Activated CD4-positive, alpha-beta T cell treated with anti-CD3 and anti-CD28 coated beads, Interleukin-2, amount 50 U/mL, for 48 hours (primary cell): ENCODE measurements at regions not wholly inside any gene's neighbourhood (a gene's known extent, or its start where the extent isn't known, plus 50 kb on each side); places are given as distances from the start of the nearest gene placed in this dataset.
"Not testable (repeated sequence)": the region's sequence is repeated elsewhere in the genome, so short reads cannot be mapped to it uniquely, and the experiment has no call there.

Experiments
- DNase-seq, 2 experiments: peaks; one replicate each; pipeline ENCODE4 v3.0.0-alpha.2; 2020

DNA sequence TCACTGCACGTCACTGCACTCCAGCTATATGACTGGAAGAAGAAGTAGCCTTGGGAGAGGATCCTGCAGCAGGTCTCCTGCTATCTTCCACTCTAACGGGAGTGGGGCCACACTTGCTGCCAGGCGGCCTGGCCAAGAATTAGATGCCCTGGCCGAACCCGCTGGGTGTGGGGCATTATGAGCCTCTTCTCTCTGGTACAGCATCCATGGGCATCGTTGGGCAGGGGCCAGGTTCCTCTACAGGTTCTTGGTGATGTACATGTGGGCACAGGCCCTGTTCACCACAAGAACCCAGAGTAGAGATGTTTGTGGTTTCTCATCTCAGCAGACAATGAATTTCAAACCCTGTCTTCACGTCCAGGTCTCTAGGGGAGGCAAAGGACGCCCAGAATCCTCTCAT is 370.5 kb downstream of the NPHP4 start:
- DNase-seq, result no peak

DNA sequence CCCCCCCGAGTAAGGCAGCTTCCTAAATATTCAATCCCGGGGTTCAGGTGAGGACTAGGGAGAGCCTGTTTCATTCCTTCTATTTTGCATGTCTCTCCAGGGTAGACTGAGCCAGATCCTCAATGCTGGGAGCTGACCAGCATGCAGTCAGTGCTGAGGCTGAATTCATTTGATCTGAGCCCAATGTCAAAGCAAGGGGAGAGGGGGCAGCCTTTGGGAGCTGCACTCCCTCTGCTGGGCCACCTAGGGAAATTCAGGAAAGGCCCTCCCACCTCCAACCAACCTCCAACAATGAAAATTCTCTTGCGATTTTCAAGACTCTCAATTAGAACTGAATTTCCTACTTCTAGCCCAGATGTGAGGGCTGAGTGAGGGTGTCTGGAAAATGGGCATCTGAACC is 371.2 kb downstream of the NPHP4 start:
- DNase-seq, result no peak

DNA sequence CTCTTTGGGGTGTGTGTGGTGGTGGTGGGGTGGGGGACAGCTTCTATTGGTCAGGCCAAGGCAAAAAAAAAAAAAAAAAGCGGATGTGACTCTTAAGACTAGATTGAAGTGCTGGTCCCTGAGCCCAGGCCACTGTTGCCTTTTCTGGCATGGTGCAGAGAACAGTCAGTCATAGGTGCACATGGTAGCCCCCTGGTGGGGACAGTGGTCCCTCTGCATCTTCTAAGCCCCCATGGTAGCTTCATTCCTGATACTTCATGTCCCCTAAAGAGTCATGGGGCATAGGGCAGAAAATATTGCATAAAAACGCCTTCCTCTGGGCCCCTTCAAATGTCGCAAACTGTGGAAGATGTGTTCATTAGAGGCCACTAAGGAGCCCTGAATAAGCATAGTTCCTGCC is 371.8 kb downstream of the NPHP4 start:
- no peak for DNase-seq

DNA sequence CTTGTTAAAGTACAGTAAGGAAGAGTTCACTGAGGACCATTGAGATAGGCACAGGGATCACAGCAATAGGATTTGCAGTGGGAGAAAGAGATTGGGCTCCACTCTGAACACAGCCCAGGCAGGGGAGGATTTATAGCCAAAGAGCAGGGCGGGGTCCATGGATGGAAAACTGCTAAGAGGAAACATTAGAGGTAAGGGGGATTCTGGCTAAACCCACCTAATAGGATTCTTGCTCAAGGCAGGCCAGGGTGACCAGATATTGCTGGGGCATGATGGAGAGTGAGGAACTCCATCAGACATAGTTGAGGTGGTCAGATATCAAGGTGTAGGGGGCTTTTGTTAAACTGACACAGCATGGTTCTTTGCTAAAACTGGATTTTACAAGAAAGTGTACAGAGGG is 372.8 kb downstream of the NPHP4 start:
- DNase-seq, result no peak

DNA sequence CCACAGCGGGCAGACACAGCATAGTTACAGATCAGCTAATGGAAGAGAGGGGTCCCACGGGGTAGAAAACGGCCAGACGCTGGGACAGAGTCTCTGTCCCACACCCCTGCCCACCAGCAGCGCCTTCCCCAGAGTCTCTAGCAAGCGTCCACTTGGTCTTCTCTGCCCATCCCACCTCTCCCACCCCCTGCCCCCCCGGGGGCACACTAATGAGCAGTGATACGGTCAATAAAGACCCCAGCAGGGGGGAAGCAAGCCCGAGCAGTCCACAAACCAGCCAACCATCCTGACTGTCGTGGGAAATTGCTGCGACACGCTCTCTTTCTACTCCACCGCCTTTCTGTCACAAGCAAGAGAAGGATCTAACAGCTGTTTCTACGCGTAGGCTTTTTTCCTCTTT is 374.7 kb downstream of the NPHP4 start:
- DNase-seq, result no peak

DNA sequence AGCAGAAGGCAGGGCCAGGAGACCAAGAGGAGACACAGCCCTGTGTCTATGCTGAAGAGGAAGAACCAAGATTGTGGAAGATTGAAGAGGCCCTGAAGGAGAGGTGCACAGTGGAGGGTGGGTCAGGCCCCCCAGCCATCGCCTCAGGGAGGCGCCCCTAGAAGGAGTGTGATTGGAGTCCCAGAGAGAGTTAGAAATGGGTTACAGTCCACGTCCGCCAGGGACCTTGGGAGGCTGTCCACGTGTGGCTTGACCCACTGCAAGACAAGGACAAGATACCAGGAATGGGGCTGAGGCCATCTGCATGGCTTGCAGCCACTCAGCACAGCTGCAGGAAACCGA is 375.1 kb downstream of the NPHP4 start:
- DNase-seq, result no peak

DNA sequence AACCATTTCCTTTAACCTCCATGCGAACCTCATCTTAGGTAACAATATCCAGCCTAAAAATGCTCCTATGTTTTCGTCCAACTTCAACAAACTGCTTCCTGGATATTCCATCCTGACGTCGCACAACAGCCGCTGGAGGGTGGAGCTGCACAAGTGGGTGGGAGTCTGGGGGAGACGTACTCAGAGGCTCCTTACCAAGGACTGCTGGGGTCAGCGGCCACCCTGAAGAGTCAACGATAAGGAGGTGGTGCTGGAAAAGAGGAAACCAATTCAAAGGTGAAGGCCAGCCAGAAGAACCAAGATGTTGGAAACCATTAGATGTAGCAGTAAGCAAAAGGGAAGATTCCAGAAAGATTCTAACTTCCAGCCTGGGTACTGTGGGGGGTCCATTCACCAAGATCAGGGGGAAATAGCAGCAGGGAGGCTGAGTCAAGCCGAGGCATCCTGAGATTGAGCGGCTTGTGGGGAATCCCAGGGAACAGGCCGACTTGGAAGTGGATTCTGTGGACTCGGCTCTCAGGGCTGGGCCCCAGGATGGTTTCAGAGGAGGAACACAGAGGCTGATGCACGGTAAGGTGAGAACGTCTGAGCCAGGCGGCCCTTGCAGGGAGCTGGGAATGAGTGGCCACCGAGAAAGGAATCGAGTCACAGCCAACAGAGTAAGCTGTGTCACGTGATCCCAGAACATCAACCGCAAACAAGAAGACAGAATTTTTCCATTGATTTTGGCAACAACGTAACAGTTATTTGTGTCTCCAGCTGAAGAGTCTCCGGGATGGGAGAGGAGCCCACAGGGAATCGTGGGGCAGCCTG is 375.7 kb downstream of the NPHP4 start:
- DNase-seq, result no peak

DNA sequence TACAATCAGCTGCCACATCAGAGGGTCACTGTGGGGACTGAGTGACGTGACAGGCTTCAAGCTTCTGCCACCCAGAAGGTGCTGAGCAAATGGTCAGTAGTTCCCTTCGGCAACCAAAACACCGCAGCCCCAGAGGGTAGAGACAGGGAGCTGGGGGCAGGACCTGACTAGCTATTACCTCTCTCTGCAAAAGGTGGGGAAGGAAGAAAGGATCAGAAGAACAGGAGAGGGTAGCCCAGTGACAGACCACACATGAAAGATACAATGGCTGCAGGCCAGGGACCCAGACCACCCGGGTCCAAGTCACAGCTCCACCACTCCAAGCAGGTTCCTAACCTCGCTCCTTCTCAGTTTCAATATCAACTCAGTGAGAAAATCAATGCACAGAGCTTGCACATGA is 377.1 kb downstream of the NPHP4 start:
- no peak for DNase-seq

DNA sequence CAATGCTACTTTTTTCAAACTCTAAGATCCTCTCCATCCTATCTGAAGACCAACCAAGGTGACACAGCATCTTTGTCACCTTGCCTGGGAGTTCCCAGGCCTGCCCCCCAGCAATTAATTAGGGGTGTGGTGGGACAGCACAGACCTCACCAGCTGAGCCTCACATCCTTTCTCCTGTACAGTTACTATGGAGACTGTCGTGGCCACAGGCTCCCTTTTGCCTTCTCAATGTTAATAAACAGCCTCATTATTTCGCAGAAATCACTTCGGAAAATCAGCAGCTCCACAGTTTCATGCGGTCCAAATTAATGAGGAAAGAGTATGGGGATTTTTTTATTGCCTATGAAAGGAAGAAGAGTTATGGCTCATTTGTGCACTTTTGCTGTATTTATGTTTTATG is 378.3 kb downstream of the NPHP4 start:
- no peak for DNase-seq

DNA sequence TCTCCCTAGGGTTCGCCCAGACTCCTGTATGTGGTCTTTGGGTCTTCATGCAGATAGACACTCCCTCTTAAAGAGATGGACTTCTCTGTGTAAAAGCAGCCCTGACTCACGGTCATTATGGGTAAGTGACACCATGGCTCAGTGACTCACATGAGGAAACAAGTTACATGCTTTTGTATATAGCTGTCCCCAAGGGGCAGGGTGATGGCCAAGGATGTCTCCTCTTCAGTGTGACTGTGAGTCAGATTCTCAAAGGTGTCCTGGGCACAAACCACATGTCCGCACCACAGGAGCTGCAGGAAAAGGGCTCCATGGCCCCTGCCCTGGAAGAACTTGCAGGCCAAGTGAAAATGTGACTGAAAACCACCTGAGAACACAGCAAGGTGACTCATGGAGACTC is 380.4 kb downstream of the NPHP4 start:
- DNase-seq, result no peak

DNA sequence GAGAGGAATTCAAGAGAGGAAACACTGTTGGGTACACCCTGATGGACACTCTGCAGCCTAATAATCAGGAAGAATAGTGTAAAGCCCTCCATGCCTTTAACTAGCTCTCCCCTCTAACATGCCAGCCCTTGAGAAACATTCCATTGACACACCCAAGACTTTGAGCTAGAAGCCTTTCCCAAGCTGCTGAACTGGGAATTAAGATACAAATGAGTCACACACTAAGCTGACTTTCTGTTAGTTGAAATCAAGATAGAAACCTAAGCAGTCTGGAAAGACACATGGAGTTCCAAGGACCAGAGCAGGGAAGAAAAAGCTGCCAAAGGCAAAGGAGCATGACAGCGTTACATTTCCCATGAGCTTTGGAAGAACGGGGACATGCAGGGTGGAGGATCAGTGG is 380.8 kb downstream of the NPHP4 start:
- no peak for DNase-seq

DNA sequence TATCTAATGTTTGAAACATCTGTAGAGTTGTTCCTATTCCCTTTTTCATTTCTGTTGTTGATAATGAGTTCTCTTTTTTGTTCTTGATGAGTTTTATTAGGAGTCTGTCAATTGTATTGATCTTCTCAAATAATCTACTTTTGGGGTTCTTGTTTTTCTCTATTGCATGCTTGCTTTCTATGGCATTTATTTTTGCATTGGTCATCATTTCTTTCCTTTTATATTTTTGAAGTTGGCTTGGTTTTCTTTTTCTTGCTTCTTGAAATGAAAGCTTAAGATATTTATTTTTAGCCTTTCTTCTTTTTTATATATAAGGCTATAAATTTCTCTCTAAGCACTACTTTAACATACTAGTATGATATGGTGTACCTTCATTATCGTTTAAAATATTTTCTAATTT is 381.8 kb downstream of the NPHP4 start:
- no peak for DNase-seq

DNA sequence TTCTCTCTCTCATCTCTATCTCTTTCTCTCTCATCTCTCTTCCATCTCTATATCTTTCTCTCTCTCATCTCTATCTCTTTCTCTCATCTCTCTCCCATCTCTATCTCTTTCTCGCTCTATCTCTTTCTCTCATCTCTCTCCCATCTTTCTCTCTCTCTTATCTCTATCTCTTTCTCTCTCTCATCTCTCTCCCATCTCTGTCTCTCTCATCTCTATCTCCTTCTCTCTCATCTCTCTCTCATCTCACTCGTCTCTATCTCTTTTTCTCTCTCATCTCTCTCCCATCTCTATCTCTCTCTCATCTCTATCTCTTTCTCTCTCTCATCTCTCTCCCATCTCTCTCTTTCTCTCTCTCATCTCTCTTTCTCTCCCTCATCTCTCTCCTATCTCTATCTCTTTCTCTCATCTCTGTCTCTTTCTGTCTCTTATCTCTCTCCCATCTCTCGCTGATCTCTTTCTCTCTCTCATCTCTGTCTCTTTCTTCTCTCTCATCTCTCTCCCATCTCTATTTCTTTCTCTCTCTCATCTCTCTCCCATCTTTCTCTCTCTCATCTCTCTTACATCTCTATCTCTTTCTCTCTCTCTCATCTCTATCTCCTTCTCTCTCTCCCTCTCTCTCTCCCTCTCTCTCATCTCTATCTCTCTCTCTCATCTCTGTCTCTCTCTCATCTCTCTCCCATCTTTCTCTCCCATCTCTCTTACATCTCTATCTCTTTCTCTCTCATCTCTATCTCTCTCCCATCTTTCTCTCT is 388.7 kb downstream of the NPHP4 start:
- no peak for DNase-seq

DNA sequence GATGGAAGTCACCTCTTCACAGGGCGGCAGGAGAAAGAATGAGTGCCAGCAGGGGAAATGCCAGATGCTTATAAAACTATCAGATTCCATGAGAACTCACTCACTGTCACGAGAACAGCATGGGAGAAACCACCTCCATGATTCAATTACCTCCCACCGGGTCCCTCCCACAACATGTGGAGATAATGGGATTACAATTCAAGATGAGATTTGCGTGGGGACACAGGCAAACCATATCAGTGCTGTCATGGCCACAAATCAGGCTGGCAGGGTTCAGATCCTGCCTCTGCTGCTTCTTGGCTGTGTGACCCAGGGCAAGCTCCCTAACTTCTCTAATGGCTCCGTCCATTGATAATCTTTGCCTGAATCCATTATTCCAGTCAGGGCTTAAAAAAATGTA is 389.5 kb downstream of the NPHP4 start:
- DNase-seq, result not testable (repeated sequence)

DNA sequence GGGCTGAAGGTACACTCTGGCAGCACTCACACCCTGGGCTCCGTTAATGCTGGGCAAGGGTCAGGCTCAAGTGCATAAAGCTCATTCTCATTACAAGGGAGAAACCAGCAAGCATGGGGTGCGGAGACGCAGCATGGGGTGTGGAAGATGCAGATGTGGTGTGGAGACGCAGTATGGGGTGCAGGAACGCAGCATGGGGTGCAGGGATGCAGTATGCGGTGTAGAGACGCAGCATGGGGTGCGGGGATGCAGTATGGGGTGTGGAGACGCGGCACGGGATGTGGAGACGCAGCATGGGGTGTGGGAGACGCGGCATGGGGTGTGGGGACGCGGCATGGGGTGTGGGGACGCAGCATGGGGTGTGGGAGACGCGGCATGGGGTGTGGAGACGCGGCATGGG is 390.7 kb downstream of the NPHP4 start:
- DNase-seq, result no peak

DNA sequence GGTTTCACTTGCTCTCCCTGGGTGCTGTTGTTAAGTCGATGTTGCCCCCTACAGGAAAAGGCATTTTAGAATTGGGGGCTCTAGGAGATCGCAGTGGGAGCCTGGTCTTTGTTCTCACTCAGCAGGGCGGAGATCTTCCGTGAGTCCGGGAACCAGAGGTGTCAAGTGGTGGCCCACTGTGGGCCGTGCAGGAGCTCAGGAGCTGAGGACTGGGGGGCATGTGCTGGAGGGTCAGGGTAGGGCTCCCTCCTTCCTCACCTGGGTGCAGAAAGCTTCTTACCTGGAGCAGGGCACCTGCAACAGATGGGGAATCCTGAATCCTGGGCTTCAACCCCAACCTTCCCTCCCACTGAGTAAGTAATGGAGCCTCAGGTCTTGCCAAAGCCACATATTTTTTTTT is 392.7 kb downstream of the NPHP4 start:
- no peak for DNase-seq

DNA sequence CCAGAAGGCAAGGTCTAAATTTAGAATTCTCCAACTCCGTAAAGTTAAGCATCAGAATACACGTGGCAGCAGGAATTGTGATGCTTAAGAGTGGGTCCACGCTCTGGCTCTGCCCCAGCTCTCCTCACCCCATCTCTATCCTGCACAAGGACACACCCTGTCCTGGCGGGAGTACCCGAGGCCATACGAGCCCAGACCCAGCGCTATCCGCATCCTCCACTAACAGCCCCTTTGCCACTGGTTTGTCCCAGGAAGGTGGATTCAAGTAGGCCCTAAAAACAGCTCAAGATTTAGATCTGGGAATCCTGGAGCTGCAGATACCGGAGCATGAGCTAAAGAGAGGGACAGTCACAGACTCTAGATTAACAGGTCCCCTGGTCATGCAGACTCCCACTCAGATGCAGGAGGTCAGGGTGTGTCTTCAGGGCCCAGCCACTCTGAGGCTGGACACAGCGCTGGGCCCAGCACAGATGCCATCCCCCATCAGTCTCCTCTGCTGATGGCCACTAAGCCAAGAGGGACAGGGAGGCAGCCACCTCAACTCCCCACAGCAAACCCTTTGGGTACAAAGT is 393.3 kb downstream of the NPHP4 start:
- DNase-seq, result no peak

DNA sequence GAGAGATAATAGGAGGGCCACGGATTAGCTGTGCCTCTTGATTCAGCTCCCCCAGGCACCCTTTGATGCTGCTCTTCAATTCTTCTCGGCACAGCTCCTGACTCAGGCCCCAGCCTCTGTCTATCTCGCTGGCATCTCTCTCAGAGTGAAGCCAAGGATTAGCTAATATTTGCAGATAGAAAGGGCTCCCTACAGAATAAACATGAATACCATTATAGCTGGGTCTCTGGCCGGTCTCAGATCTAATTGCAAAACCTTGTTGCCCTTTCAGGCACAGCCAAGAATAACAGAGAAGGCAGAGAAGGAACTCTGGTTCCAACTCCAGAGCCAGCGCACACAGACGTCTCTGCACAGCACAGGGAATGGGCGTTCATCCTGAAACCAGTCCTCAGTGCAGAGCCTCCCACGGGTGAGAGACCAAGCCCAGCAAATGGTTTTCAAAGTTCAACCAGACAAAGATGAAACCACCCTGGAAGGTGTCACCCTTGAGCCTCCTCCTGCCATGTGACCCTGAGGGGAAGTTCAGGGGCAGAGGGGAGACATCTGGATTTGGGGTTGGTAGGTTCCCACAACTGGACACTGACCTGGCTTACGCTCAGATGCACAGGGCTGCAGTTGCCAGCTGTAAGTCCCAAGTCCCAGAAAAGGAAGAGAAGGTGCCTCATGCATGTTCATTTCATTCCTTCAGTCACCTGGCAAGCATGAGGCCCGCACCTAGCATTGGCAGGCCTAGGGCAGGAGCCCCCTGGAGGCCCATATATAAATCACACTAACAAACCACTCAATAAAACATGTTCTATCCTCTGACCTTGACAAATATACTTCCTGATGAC is 394.0 kb downstream of the NPHP4 start:
- no peak for DNase-seq

DNA sequence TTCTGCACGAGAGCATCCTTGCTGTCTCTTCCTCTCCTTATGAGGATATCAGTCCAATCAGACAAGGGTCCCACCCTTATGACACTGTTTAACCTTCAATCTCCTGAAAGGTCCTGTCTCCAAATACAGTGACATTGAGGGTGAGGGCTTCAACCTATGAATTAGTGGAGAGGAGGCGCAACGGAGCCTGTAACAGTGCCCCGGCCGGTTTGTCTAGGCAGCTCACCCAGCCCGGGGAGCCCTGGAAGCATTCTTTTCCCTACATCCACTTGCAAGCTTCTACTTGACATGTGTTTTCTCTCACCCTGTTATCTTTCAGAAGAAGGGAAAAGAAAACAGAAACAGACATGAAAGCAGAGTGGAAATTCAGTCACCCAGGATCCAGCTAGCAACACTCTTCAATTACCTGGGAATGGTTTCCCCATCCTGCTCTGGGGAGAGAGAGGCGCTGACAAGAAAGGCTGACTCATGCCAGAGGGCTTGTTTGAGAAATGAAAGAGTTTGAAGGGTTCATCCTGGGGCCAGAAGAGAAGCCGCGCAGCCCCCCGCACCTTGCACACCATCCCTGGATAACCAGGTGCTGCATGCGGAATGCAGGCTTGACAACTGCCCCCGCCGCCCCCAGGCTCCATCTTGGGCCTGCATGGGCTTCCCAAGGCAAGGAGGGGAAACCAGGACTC is 394.9 kb downstream of the NPHP4 start:
- no peak for DNase-seq

DNA sequence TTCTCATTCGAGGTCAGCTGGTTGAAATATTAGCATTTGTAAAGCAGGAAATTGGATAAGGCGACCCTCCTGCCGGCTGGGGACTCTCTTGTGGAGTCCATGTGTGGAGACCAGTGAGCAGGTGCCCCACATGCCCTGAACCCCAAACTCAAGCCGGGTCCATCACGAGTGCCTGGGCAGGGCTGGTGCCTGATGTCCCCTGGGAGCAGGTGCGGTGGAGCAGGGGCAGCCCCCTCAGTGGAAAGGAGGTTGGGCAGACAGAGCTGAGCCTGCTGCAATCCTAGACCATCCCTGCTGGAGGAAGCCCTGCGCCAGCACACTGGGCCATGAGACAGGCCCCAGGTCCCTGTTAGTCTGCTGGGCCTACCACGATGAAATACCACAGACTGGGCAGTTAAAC is 395.6 kb downstream of the NPHP4 start:
- no peak for DNase-seq

DNA sequence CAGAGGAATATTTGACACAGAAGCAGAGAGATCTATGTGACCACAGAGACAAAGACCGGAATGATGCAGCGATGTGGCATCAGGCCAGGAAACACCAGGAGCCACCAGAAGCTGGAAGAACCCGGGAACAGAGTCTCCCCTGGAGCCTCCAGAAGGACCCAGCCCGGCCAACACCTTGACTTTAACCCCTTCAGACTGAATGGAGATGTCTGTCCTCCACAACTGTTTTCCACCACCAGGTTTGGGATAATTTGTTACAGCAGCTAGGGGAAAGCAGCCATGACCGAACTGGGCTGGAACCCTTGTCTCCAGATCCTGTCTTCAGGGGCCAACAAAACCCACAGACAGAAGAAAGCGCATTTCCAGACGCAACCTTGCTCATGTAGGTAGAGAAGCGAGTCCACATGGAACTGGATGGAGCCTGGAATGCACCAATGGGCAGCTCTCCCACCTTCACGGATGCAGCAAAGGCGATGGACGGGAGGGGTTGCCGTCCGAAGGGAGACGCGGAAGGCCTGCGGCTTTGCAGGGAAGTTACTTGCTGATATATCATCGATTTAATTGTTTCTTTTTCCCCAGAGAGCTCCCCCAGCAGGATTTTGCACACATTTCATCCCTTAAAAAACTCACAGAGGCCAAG is 396.6 kb downstream of the NPHP4 start:
- DNase-seq, result no peak
